Tibial nerve (tissue), 4 donors: ENCODE measurements at regions not wholly inside any gene's neighbourhood (a gene's known extent, or its start where the extent isn't known, plus 50 kb on each side); places are given as distances from the start of the nearest gene placed in this dataset.

ENCODE experiments used
- DNase-seq, 2 donors: peaks; one replicate each; pipeline ENCODE4 v3.0.0-alpha.2; 2019; ENCODE audit warnings: low spot score in 2 of 2
- H3K27ac ChIP-seq, 4 donors: fragments of 200-600 bp; sonication (generic) in 3 of 4; one replicate each; pipeline ENCODE4 v1.5.1; 2017 to 2019; ENCODE audit warnings: mild to moderate bottlenecking in 1 of 4
- H3K27me3 ChIP-seq, 2 donors: fragments of 200-600 bp; sonication (generic) in 1 of 2; one replicate each; pipeline versions ENCODE4 v1.5.1 to v1.6.0; 2017 to 2019
- H3K36me3 ChIP-seq, 3 donors: fragments of 200-600 bp; sonication (generic); one replicate each; pipeline ENCODE4 v1.5.1; 2018 to 2019
- H3K4me1 ChIP-seq, 4 donors: fragments of 200-600 bp; sonication (generic) in 3 of 4; one replicate each; pipeline ENCODE4 v1.5.1; 2017 to 2019
- H3K4me3 ChIP-seq, 4 donors: fragments of 200-600 bp; sonication (generic) in 3 of 4; one replicate each; pipeline ENCODE4 v1.5.1; 2017 to 2019; ENCODE audit warnings: mild to moderate bottlenecking in 1 of 4, moderate library complexity in 1 of 4
- H3K9me3 ChIP-seq, 4 donors: fragments of 200-600 bp; sonication (generic) in 3 of 4; one replicate each; pipeline ENCODE4 v1.5.1; 2017 to 2019
- EP300 ChIP-seq, 2 donors: sonication (generic); formaldehyde crosslinking; IDR thresholded peaks; one replicate each; pipeline ENCODE4 v1.6.1; 2017; ENCODE audit warnings: antibody characterized with exemption in 2 of 2, mild to moderate bottlenecking in 1 of 2
- POLR2A ChIP-seq, 2 donors: fragments of 450-650 bp; IDR thresholded peaks; one replicate each; pipeline ENCODE4 v1.6.1; 2017; ENCODE audit warnings: antibody characterized with exemption in 2 of 2, mild to moderate bottlenecking in 2 of 2, moderate library complexity in 2 of 2
- WGBS, 2 donors: methylation state at CpG; one replicate each; pipeline ENCODE4 v1.1.5; 2018; 5-methylcytosine and 5-hydroxymethylcytosine counted together
- TF ChIP-seq, protein P1 (sequence below), 5 experiments: fragments of 200-600 bp in 3 of 5; fragments of 450-650 bp in 2 of 5; sonication (generic) in 3 of 5; IDR thresholded peaks; one replicate each; pipeline ENCODE4 v1.5.1; 2016 to 2019; ENCODE audit warnings: antibody characterized with exemption in 5 of 5, mild to moderate bottlenecking in 3 of 5, moderate library complexity in 2 of 5

DNA sequence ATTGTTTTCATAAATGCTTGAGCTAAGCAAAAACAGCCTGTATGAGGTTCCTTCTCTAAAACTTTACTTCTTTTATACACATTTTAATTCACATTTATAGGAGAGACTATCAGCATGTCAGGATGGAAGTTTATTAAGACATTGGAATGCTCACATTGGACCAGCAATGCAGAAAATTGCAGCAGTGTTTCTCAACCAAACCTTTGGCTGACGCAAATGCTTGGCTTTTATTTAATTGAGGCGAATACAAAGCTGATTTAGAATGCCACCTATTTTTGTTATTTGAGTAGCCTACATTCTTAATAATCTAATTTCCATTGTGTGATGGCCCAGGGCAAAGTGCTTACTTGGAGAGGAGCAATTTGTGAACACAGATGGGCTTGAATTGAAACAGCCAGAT, 283.2 kb downstream of the ARL4A start:
- Histone ChIP-seq H3K27ac (no peak overlapping the region), H3K36me3 (no peaks in the 10 kb centered on the region), H3K4me3 (no peak overlapping the region), H3K27me3 (no peaks in the 10 kb centered on the region), H3K9me3 (no peaks in the 10 kb centered on the region), H3K4me1 (no peaks in the 10 kb centered on the region)
- TF ChIP-seq, protein P1, sequence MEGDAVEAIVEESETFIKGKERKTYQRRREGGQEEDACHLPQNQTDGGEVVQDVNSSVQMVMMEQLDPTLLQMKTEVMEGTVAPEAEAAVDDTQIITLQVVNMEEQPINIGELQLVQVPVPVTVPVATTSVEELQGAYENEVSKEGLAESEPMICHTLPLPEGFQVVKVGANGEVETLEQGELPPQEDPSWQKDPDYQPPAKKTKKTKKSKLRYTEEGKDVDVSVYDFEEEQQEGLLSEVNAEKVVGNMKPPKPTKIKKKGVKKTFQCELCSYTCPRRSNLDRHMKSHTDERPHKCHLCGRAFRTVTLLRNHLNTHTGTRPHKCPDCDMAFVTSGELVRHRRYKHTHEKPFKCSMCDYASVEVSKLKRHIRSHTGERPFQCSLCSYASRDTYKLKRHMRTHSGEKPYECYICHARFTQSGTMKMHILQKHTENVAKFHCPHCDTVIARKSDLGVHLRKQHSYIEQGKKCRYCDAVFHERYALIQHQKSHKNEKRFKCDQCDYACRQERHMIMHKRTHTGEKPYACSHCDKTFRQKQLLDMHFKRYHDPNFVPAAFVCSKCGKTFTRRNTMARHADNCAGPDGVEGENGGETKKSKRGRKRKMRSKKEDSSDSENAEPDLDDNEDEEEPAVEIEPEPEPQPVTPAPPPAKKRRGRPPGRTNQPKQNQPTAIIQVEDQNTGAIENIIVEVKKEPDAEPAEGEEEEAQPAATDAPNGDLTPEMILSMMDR (IDR thresholded peaks at IDR 0.05) = no peak
- no peak for TF ChIP-seq POLR2A (IDR thresholded peaks at IDR 0.05)
- 85 to 89% methylated on average over 2 of the region's 2 CpGs for WGBS, 2 donors
- no peak for DNase-seq

DNA sequence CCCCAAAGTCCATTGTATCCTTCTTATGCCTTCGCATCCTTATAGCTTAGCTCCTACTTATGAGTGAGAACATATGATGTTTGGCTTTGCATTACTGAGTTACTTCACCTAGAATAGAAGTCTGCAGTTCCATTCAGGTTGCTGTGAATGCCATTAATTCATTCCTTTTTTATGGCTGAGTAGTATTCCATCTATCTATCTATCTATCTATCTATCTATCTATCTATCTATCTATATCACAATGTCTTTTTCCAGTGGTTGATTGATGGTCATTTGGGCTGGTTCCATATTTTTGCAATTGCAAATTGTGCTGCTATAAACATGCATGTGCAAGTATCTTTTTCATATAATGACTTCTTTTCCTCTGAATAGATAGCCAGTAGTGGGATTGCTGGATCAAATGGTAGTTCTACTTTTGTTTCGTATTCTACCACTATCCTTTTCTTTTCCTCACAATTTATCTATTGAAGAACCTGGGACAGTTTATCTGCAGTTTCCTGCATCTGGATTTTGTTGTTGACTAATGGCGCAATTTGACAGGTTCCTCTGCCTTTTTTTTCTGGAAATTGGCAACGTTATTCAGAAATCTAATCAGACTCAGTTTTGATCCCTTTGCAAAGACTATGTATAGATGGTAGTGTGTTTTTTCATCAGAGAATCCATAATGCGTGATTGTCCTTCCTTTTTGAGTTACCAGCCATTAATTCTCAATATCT, 287.2 kb downstream of the ARL4A start:
- Histone ChIP-seq H3K9me3 (no peaks in the 10 kb centered on the region), H3K27ac (no peak overlapping the region), H3K4me3 (no peak overlapping the region), H3K36me3 (no peaks in the 10 kb centered on the region), H3K27me3 (no peaks in the 10 kb centered on the region), H3K4me1 (no peaks in the 10 kb centered on the region)
- DNase-seq = no peak
- no peak for TF ChIP-seq EP300 (IDR thresholded peaks at IDR 0.05)
- no peak for TF ChIP-seq POLR2A (IDR thresholded peaks at IDR 0.05)
- 91 to 94% methylated on average over 5 of the region's 5 CpGs for WGBS, 2 donors

DNA sequence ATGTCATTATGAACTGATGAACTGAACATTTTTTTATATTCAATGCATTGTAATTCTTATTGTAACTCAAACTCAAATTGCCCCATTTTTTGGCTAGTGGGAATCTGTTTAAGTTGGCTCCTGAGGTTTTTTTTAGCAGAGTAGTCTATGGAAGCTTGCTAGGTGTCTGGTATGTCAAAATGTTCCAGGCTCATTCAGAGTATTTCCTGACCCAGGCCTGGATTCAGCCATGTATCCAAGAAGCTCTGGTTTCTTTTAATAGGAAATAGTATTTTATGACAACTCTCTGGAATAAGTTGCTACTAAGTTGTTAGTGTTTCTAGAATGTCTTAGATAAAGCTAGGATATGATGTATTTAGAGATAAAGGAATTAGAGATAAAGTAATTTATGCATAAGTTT, 288.0 kb downstream of the ARL4A start:
- no peak for TF ChIP-seq POLR2A (IDR thresholded peaks at IDR 0.05)
- no peak for TF ChIP-seq EP300 (IDR thresholded peaks at IDR 0.05)
- TF ChIP-seq, protein P1 (IDR thresholded peaks at IDR 0.05) = no peak
- no peak overlapping the region for H3K27ac ChIP-seq
- DNase-seq = no peak

DNA sequence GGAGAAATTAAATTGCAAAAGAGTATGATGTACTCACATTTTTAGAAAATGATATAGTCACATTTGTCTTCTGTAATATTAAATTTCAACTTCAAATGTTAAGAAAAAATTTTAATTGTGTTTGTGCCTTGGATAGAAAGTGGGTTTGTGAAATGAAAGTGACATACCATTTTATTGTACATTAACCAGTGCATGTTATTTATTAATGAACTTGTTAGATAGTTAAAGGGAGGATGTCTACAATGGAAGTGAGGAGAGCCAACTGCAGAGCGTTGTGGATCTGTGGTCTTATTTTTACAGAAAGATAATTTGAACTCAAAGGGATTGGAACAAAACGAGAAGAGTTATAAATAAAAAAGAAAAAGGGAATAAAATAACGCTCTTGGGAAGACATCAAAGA, 291.7 kb downstream of the ARL4A start:
- H3K27ac ChIP-seq = no peak overlapping the region
- H3K9me3 ChIP-seq = no peaks in the 10 kb centered on the region
- no peak overlapping the region for H3K4me3 ChIP-seq
- no peaks in the 10 kb centered on the region for H3K36me3 ChIP-seq
- WGBS, 2 donors = 83 to 86% methylated on average over 3 of the region's 3 CpGs
- TF ChIP-seq EP300 (IDR thresholded peaks at IDR 0.05) (no peak), POLR2A (IDR thresholded peaks at IDR 0.05) (no peak)
- TF ChIP-seq, protein P1 (IDR thresholded peaks at IDR 0.05) = no peak
- DNase-seq = no peak
- no peaks in the 10 kb centered on the region for H3K4me1 ChIP-seq
- no peaks in the 10 kb centered on the region for H3K27me3 ChIP-seq

More for the DNA sequence above, 288.0 kb downstream of the ARL4A start:
- Histone ChIP-seq H3K9me3 (no peaks in the 10 kb centered on the region), H3K4me1 (no peaks in the 10 kb centered on the region), H3K4me3 (no peak overlapping the region), H3K27me3 (no peaks in the 10 kb centered on the region), H3K36me3 (no peaks in the 10 kb centered on the region)

DNA sequence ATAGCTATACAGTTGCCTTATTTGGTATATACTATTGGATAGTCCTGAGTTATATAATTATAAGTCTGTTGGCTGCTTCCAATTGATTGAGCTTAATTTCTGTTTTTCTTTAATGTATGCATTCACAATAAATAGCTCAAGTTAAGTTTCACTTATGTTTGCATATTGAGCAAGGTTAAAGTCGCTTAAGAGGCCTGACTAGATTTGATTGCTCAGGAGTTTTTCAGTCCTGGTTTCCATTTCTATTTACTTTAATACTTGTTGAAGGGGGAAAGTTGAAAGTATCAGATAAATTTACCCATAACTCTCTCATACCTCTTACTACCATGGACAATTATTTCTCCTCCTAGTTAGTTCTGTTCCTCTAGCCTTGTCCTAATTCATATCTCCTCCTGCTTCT, 294.7 kb downstream of the ARL4A start:
- TF ChIP-seq EP300 (IDR thresholded peaks at IDR 0.05) = no peak
- DNase-seq = no peak
- Histone ChIP-seq H3K36me3 (no peaks in the 10 kb centered on the region), H3K27ac (no peak overlapping the region), H3K4me1 (no peaks in the 10 kb centered on the region), H3K27me3 (no peaks in the 10 kb centered on the region), H3K4me3 (no peak overlapping the region), H3K9me3 (no peaks in the 10 kb centered on the region)
- 93 to 96% methylated on average over 1 of the region's 1 CpG for whole genome bisulfite sequencing, 2 donors

DNA sequence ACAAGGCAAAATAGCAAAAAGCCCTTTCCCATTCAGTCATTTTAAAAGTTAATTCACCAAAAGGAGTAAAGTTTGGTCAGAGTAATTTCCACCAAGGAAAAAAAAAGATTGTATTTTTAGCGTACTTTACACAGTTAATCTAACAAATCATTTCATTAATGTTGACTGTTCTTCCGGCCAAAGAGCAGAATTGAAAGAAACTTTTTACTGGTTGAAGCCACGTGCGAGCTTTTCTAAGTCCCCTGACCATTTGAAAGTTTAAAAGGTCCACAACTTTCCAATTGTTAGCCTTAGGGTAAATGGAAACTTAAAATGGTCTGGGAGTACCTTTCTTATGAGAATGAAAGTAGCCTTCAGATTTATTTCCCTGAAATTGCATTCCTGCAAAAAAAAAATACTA, 296.7 kb downstream of the ARL4A start:
- H3K4me1 ChIP-seq = no peaks in the 10 kb centered on the region
- H3K36me3 ChIP-seq = no peaks in the 10 kb centered on the region
- TF ChIP-seq, protein P1 (IDR thresholded peaks at IDR 0.05) = no peak
- TF ChIP-seq POLR2A (IDR thresholded peaks at IDR 0.05) = no peak
- TF ChIP-seq EP300 (IDR thresholded peaks at IDR 0.05) = no peak
- no peak overlapping the region for H3K4me3 ChIP-seq
- DNase-seq = no peak
- WGBS, 2 donors = 45 to 56% methylated on average over 4 of the region's 4 CpGs
- H3K27ac ChIP-seq = no peak overlapping the region
- no peaks in the 10 kb centered on the region for H3K9me3 ChIP-seq
- no peaks in the 10 kb centered on the region for H3K27me3 ChIP-seq
